ENCODE measurements at regions not wholly inside any gene's neighbourhood (a gene's known extent, or its start where the extent isn't known, plus 50 kb on each side); places are given as distances from the start of the nearest gene placed in this dataset.

- TF ChIP-seq, protein P1, sequence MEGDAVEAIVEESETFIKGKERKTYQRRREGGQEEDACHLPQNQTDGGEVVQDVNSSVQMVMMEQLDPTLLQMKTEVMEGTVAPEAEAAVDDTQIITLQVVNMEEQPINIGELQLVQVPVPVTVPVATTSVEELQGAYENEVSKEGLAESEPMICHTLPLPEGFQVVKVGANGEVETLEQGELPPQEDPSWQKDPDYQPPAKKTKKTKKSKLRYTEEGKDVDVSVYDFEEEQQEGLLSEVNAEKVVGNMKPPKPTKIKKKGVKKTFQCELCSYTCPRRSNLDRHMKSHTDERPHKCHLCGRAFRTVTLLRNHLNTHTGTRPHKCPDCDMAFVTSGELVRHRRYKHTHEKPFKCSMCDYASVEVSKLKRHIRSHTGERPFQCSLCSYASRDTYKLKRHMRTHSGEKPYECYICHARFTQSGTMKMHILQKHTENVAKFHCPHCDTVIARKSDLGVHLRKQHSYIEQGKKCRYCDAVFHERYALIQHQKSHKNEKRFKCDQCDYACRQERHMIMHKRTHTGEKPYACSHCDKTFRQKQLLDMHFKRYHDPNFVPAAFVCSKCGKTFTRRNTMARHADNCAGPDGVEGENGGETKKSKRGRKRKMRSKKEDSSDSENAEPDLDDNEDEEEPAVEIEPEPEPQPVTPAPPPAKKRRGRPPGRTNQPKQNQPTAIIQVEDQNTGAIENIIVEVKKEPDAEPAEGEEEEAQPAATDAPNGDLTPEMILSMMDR (IDR thresholded peaks at IDR 0.05; ENCODE audit: insufficient read depth, low read depth, low read length): no peak
- Histone ChIP-seq H3K27me3 (ENCODE audit: control insufficient read depth, insufficient read depth, low read length) (no peaks in the 10 kb centered on the region), H3K4me3 (ENCODE audit: low read depth, low read length) (no peak overlapping the region), H3K36me3 (ENCODE audit: control insufficient read depth, insufficient read depth, low read length) (no peaks in the 10 kb centered on the region)
- CTCF ChIA-PET: no interaction called here
- DNase-seq (ENCODE audit: low read depth): no peak
- POLR2A ChIA-PET: no interaction called here
These were observed 1950.7 kb upstream of the IGFBP7 start for GRCh38 chr4:59060895-59061294.

- H3K4me3 ChIP-seq (ENCODE audit: low read depth, low read length): no peak overlapping the region
- ChIA-PET POLR2A (no interaction called here), CTCF (interaction anchor here (0.5 to 0.7 kb wide), 2 partner anchors 9 to 126 kb away, joined by 3 to 4 read pairs; no protein-coding TSS in a partner anchor)
- DNase-seq (ENCODE audit: low read depth): no peak
- H3K36me3 ChIP-seq (ENCODE audit: control insufficient read depth, insufficient read depth, low read length): no peaks in the 10 kb centered on the region
- TF ChIP-seq, protein P1 (IDR thresholded peaks at IDR 0.05; ENCODE audit: insufficient read depth, low read depth, low read length): no peak
- H3K27me3 ChIP-seq (ENCODE audit: control insufficient read depth, insufficient read depth, low read length): no peaks in the 10 kb centered on the region
These were observed 1953.0 kb upstream of the IGFBP7 start for GRCh38 chr4:59063015-59063720.

DNA sequence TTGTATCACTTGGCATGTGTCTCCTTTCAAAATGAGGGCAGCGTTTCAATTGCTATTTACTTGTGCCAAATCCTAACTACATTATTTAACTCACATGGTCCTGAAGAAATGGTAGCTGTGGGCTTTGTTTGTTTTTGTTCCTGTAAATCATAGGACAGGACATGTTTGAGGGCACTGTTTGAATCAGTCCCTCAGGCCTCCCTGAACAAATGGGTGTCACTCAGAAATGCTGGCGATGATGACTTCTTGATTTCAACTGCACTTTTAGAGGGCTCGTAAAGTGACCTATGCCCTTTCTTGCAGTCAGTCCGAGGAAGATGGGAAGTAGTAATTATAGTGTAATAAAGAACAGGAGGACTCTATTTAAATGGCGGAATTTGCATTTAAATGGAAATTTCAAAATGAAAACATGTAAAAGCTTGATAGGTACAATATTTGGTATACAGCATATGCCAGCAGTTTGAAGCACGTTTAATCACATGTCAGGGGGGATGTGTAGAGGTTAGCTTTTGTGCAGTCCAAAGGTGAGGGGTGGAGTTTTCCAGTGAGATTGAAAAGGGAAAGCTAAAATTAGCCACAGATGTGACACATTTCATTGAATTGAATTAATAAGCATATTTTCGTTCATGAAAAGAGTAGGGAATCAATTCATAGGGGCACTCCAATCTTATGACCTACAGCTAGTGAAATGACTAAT lies 1958.7 kb upstream of the IGFBP7 start:
- DNase-seq (ENCODE audit: low read depth): no peak
- no peak overlapping the region for H3K4me3 ChIP-seq (ENCODE audit: low read depth, low read length)
- TF ChIP-seq, protein P1 (IDR thresholded peaks at IDR 0.05; ENCODE audit: insufficient read depth, low read depth, low read length): no peak
- H3K36me3 ChIP-seq (ENCODE audit: control insufficient read depth, insufficient read depth, low read length): no peaks in the 10 kb centered on the region
- CTCF ChIA-PET: no interaction called here
- H3K27me3 ChIP-seq (ENCODE audit: control insufficient read depth, insufficient read depth, low read length): no peaks in the 10 kb centered on the region
- POLR2A ChIA-PET: no interaction called here

- POLR2A ChIA-PET: no interaction called here
- Histone ChIP-seq H3K36me3 (ENCODE audit: control insufficient read depth, insufficient read depth, low read length) (no peaks in the 10 kb centered on the region), H3K4me3 (ENCODE audit: low read depth, low read length) (no peak overlapping the region), H3K27me3 (ENCODE audit: control insufficient read depth, insufficient read depth, low read length) (no peaks in the 10 kb centered on the region)
- TF ChIP-seq, protein P1 (IDR thresholded peaks at IDR 0.05; ENCODE audit: insufficient read depth, low read depth, low read length): no peak
- CTCF ChIA-PET: no interaction called here
- DNase-seq (ENCODE audit: low read depth): no peak
These were observed 1976.2 kb upstream of the IGFBP7 start for GRCh38 chr4:59086410-59086809.

DNA sequence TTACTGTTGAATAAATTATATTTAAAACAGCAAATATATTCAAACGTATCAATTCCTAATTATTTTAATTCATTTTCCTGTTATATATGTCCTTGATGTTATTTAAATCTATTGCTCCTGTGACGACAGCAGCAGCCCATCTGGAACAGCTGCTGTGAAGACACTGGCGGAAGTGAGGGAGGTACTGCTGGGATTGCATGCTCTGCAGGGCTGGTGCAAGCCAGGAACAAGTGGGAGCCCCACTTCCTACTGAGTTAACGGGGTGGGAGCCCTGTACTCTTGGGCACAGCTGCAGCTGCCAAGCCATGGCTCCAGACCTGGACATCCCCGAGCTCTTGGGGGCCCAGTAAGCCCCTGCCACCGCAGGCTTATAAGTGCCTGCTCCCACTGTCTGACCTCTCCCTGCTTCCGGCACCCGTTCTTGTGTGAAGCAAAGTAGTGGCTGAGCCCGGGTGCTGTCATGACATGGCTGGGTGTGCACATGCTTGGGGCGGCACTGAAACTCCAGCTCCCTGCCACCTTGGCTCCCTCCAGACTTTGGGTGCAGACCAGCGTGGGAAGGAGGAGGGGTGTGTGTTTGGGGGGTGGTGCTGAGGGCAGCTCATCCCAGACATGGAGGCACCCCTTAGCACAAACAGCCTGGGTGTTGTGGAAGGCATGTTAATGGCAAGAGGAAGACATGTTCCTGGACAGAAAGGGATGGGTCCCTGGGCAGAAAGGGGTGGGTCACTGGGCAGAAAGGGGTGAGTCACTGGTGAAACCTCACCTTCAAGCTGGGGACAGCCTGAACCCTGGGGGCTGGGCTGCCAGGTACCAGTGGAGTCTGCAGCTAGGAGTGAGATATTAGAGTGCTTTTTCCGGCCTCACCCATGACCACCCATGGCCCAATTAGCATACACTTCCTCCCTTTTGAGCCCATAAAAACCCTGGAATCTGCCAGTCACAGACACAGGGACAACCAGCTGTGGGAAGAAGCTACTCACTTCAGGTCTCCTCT lies 1981.3 kb upstream of the IGFBP7 start:
- Histone ChIP-seq H3K27me3 (ENCODE audit: control insufficient read depth, insufficient read depth, low read length) (no peaks in the 10 kb centered on the region), H3K4me3 (ENCODE audit: low read depth, low read length) (no peak overlapping the region), H3K36me3 (ENCODE audit: control insufficient read depth, insufficient read depth, low read length) (no peaks in the 10 kb centered on the region)
- ChIA-PET CTCF (no interaction called here), POLR2A (no interaction called here)
- TF ChIP-seq, protein P1 (IDR thresholded peaks at IDR 0.05; ENCODE audit: insufficient read depth, low read depth, low read length): no peak
- DNase-seq (ENCODE audit: low read depth): no peak
